ENCODE measurements at regions not wholly inside any gene's neighbourhood (a gene's known extent, or its start where the extent isn't known, plus 50 kb on each side); places are given as distances from the start of the nearest gene placed in this dataset.

- WGBS (ENCODE audit: low lambda C conversion rate) = 92% methylated on average over 2 of the region's 2 CpGs
- H3K9me2 ChIP-seq = no peaks in the 10 kb centered on the region
- ChIA-PET POLR2A (no interaction called here), CTCF (interaction anchor here (0.7 kb wide), 1 partner anchor 499 kb away, joined by 3 read pairs; no protein-coding TSS in a partner anchor)
- H3K27ac ChIP-seq (ENCODE audit: low read depth in 2 of 2, low read length in 1 of 2) = no peak overlapping the region
- no peak for DNase-seq
- H3K4me2 ChIP-seq = no peak overlapping the region
- TF ChIP-seq ZBTB33 (IDR thresholded peaks at IDR 0.05; ENCODE audit: borderline replicate concordance, low read depth) = no peak
- TF ChIP-seq CTCF (IDR thresholded peaks at IDR 0.05) = peak; percentile 37
- H3K9ac ChIP-seq = no peak overlapping the region
- no peak overlapping the region for H3K4me3 ChIP-seq (ENCODE audit: low read depth in 2 of 2, low read length in 1 of 2)
- H2AFZ ChIP-seq (ENCODE audit: low read depth) = no peak overlapping the region
- H4K20me1 ChIP-seq (ENCODE audit: insufficient read depth) = no peaks in the 10 kb centered on the region
- H3K36me3 ChIP-seq (replicated peaks in 1 of 2; ENCODE audit: control insufficient read depth in 1 of 2, insufficient read depth in 2 of 2, low read length in 1 of 2) = no peaks in the 10 kb centered on the region
- H3K9me3 ChIP-seq = no peaks in the 10 kb centered on the region
- no peaks in the 10 kb centered on the region for H3K27me3 ChIP-seq (ENCODE audit: insufficient read depth)
- no peaks in the 10 kb centered on the region for H3F3A ChIP-seq (replicated peaks; ENCODE audit: insufficient read depth)
- no peaks in the 10 kb centered on the region for H3K4me1 ChIP-seq (ENCODE audit: control insufficient read depth in 1 of 2, insufficient read depth in 2 of 2, low read depth in 1 of 2, low read length in 1 of 2)
- H3K79me2 ChIP-seq (ENCODE audit: insufficient read depth) = no peaks in the 10 kb centered on the region
Measured at GRCh38 chr3:162799910-162800309, 1303.3 kb downstream of the OTOL1 start.

- no peak overlapping the region for H3K9ac ChIP-seq
- no peak for DNase-seq
- H3K4me1 ChIP-seq (ENCODE audit: control insufficient read depth in 1 of 2, insufficient read depth in 2 of 2, low read depth in 1 of 2, low read length in 1 of 2) = no peaks in the 10 kb centered on the region
- H3K4me2 ChIP-seq = no peak overlapping the region
- no peaks in the 10 kb centered on the region for H3K36me3 ChIP-seq (replicated peaks in 1 of 2; ENCODE audit: control insufficient read depth in 1 of 2, insufficient read depth in 2 of 2, low read length in 1 of 2)
- no peak overlapping the region for H3K27ac ChIP-seq (ENCODE audit: low read depth in 2 of 2, low read length in 1 of 2)
- POLR2A ChIA-PET = no interaction called here
- H3K4me3 ChIP-seq (ENCODE audit: low read depth in 2 of 2, low read length in 1 of 2) = no peak overlapping the region
- H2AFZ ChIP-seq (ENCODE audit: low read depth) = no peak overlapping the region
- no peaks in the 10 kb centered on the region for H4K20me1 ChIP-seq (ENCODE audit: insufficient read depth)
- H3K79me2 ChIP-seq (ENCODE audit: insufficient read depth) = no peaks in the 10 kb centered on the region
- H3K9me3 ChIP-seq = no peaks in the 10 kb centered on the region
- no peaks in the 10 kb centered on the region for H3F3A ChIP-seq (replicated peaks; ENCODE audit: insufficient read depth)
- TF ChIP-seq ZBTB33 (IDR thresholded peaks at IDR 0.05; ENCODE audit: borderline replicate concordance, low read depth) = no peak
- no peak for TF ChIP-seq ELF1 (IDR thresholded peaks at IDR 0.05)
- TF ChIP-seq FOXJ3 (CRISPR knock-in tag; IDR thresholded peaks at IDR 0.05) = no peak
- TF ChIP-seq NRF1 (IDR thresholded peaks at IDR 0.05; ENCODE audit: low read depth, low read length) = no peak
- no peaks in the 10 kb centered on the region for H3K27me3 ChIP-seq (ENCODE audit: insufficient read depth)
- H3K9me2 ChIP-seq = no peaks in the 10 kb centered on the region
- CTCF ChIA-PET = no interaction called here
- 78% methylated on average over 4 of the region's 4 CpGs for WGBS (ENCODE audit: low lambda C conversion rate)
Measured at GRCh38 chr3:162802228-162802965, 1305.8 kb downstream of the OTOL1 start.
